K562 (cell line): ENCODE measurements at regions not wholly inside any gene's neighbourhood (a gene's known extent, or its start where the extent isn't known, plus 50 kb on each side); places are given as distances from the start of the nearest gene placed in this dataset.

ENCODE experiments used
- BACH1 ChIP-seq: fragments of 200-800 bp; sonication (Bioruptor generic); IDR thresholded peaks from 2 replicates; pipeline ENCODE4 v1.6.1; 2016; ENCODE audit warnings: missing genetic modification characterization, missing compliant biosample characterization
- CBFA2T3 ChIP-seq: fragments of 450-650 bp; IDR thresholded peaks from 2 replicates; pipeline ENCODE4 v1.6.1; 2017
- CBX1 ChIP-seq: sonication (generic); IDR thresholded peaks from 2 replicates; pipeline ENCODE4 v1.6.1; 2016; ENCODE audit warnings: antibody characterized with exemption, low read depth, mild to moderate bottlenecking
- ELF1 ChIP-seq: fragments of 200-800 bp; sonication (Bioruptor generic); IDR thresholded peaks from 2 replicates; pipeline ENCODE4 v1.6.1; 2016; ENCODE audit warnings: missing genetic modification characterization, missing compliant biosample characterization
- ELF2 ChIP-seq: fragments of 250-450 bp; sonication (Bioruptor Pico); IDR thresholded peaks from 2 replicates; pipeline ENCODE4 v1.5.0; 2021; ENCODE audit warnings: mild to moderate bottlenecking
- EP300 ChIP-seq: IDR thresholded peaks from 2 replicates; pipeline ENCODE4 v1.6.1; 2012; ENCODE audit warnings: low read length, improper control_type of control experiment
- IRF2 ChIP-seq: sonication (generic); formaldehyde crosslinking; IDR thresholded peaks from 2 replicates; pipeline ENCODE4 v1.8.1; 2022; ENCODE audit warnings: mild to moderate bottlenecking, missing genetic modification reagents
- KDM1A ChIP-seq, 2 experiments: fragments of 450-650 bp; IDR thresholded peaks; 2 replicates each; pipeline ENCODE4 v1.6.1; 2016; ENCODE audit warnings: mild to moderate bottlenecking in 2 of 2
- KDM2B ChIP-seq: fragments of 250-450 bp; sonication (Bioruptor Pico); IDR thresholded peaks from 2 replicates; pipeline ENCODE4 v1.8.0; 2021; ENCODE audit warnings: mild to moderate bottlenecking, moderate library complexity
- LEF1 ChIP-seq: fragments of 450-650 bp; IDR thresholded peaks from 2 replicates; pipeline ENCODE4 v1.6.1; 2016; ENCODE audit warnings: mild to moderate bottlenecking
- MEIS2 ChIP-seq: fragments of 450-650 bp; IDR thresholded peaks from 2 replicates; pipeline ENCODE4 v1.6.1; 2014; ENCODE audit warnings: mild to moderate bottlenecking; ENCODE audit not compliant: partially characterized antibody
- MYNN ChIP-seq, 2 experiments: sonication (generic); formaldehyde crosslinking in 1 of 2; IDR thresholded peaks; 2 replicates each; pipeline versions ENCODE4 v1.5.0 to v1.6.1; 2016 to 2020; ENCODE audit warnings: antibody characterized with exemption in 1 of 2, missing genetic modification reagents in 1 of 2
- NCOA2 ChIP-seq, 2 experiments: fragments of 450-650 bp; IDR thresholded peaks; 2 replicates each; pipeline ENCODE4 v1.6.1; 2018; ENCODE audit warnings: mild to moderate bottlenecking in 2 of 2, moderate library complexity in 1 of 2; ENCODE audit not compliant: partially characterized antibody in 2 of 2
- PHB ChIP-seq: fragments of 250-450 bp; sonication (Bioruptor Pico); IDR thresholded peaks from 2 replicates; pipeline ENCODE4 v1.5.0; 2021
- SAP30 ChIP-seq: fragments of 200-600 bp; sonication (generic); IDR thresholded peaks from 2 replicates; pipeline ENCODE4 v1.6.1; 2012; ENCODE audit warnings: borderline replicate concordance, low read depth, mild to moderate bottlenecking, moderate library complexity, low read length, control low read depth, inconsistent platforms; ENCODE audit not compliant: insufficient read depth, poor library complexity, severe bottlenecking
- SMAD4 ChIP-seq: fragments of 250-450 bp; sonication (Bioruptor Pico); conservative IDR thresholded peaks from 2 replicates; pipeline ENCODE4 v1.8.0; 2021; ENCODE audit warnings: inconsistent platforms, mild to moderate bottlenecking, moderate library complexity
- SMC3 ChIP-seq: conservative IDR thresholded peaks from 2 replicates; pipeline ENCODE4 v1.6.1; 2011; ENCODE audit warnings: low read depth, low read length, improper control_type of control experiment; ENCODE audit not compliant: insufficient read depth
- TARDBP ChIP-seq: fragments of 450-650 bp; IDR thresholded peaks from 2 replicates; pipeline ENCODE4 v1.6.1; 2016
- TCF3 ChIP-seq: sonication (generic); formaldehyde crosslinking; IDR thresholded peaks from 2 replicates; pipeline ENCODE4 v1.4.0; 2020; ENCODE audit warnings: mild to moderate bottlenecking, missing genetic modification reagents
- ZBTB7A ChIP-seq: IDR thresholded peaks from 2 replicates; pipeline ENCODE4 v1.6.1; 2011; ENCODE audit warnings: low read depth, mild to moderate bottlenecking, low read length, moderate library complexity, borderline replicate concordance; ENCODE audit not compliant: control insufficient read depth
- ZNF23 ChIP-seq: fragments of 250-450 bp; sonication (Bioruptor Pico); IDR thresholded peaks from 2 replicates; pipeline ENCODE4 v1.4.0; 2020; ENCODE audit warnings: mild to moderate bottlenecking
- ZNF311 ChIP-seq: fragments of 250-450 bp; sonication (Bioruptor Pico); IDR thresholded peaks from 2 replicates; pipeline ENCODE4 v1.4.0; 2020; ENCODE audit warnings: mild to moderate bottlenecking, moderate library complexity
- ZNF780A ChIP-seq: fragments of 250-450 bp; sonication (Bioruptor Pico); IDR thresholded peaks from 2 replicates; pipeline ENCODE4 v1.5.0; 2021; ENCODE audit warnings: mild to moderate bottlenecking
- TF ChIP-seq, protein P1 (sequence below): fragments of 250-450 bp; sonication (Bioruptor Pico); IDR thresholded peaks from 2 replicates; pipeline ENCODE4 v1.4.0; 2020; ENCODE audit warnings: borderline replicate concordance
- TF ChIP-seq, protein P2 (sequence below): sonication (generic); formaldehyde crosslinking; IDR thresholded peaks from 2 replicates; pipeline ENCODE4 v1.8.1; 2023; ENCODE audit warnings: mild to moderate bottlenecking, missing genetic modification reagents
- TF ChIP-seq, protein P3 (sequence below): sonication (generic); formaldehyde crosslinking; IDR thresholded peaks from 2 replicates; pipeline ENCODE4 v1.8.1; 2023; ENCODE audit warnings: mild to moderate bottlenecking, missing genetic modification reagents

DNA sequence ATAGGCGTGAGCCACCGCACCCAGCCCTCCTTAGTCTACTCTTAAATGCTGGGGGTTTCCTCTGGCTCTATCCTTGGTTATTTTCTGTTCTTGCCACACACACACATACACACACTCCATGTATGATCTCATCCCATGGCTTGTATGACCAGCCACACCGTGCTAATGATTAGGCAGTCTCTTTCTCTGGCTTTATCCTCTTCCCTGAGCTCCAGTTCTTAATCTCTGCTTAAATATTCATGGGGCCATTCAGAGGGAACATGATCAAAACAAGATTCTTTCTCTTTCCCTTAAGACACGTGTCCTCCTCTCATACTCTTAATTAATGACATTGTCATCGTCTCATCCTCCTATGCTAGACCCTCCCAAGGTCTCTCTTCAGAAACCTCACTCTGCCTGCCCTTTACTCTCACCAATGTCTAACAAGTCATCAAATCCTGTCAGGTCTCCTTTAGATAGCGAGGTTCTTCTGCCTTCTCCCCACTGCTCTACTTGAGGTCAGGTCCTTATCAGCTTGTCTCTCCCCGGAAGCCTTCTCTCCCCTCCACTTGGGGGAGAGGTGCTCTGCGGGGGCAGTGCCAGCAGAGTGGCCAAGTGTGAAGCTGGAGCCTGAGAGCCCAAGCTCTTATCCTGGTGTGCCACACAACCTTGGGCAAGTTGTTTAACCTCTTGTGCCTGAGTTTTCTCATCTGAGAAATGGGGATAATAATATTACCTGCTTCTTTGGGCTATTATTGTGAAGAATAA is 83.0 kb upstream of the GNG12 start (continued):
- peak; percentile 55 for TF ChIP-seq EP300
- TF ChIP-seq SAP30: no peak
- TF ChIP-seq IRF2 (CRISPR knock-in tag): no peak
- no peak for TF ChIP-seq ZBTB7A
- peak; percentile 88; the same call in 1 of the 2 replicates for TF ChIP-seq CBX1
- no peak for TF ChIP-seq ZNF311
- TF ChIP-seq, protein P1, sequence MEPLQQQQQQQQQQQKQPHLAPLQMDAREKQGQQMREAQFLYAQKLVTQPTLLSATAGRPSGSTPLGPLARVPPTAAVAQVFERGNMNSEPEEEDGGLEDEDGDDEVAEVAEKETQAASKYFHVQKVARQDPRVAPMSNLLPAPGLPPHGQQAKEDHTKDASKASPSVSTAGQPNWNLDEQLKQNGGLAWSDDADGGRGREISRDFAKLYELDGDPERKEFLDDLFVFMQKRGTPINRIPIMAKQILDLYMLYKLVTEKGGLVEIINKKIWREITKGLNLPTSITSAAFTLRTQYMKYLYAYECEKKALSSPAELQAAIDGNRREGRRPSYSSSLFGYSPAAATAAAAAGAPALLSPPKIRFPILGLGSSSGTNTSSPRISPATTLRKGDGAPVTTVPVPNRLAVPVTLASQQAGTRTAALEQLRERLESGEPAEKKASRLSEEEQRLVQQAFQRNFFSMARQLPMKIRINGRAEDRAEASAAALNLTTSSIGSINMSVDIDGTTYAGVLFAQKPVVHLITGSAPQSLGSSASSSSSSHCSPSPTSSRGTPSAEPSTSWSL: no peak
- peak; percentile 48; the same call in 1 of the 2 replicates for TF ChIP-seq ELF2 (CRISPR knock-in tag)
- no peak for TF ChIP-seq KDM2B (CRISPR knock-in tag)
- TF ChIP-seq MYNN (IDR thresholded peaks at IDR 0.05): peak; percentile 84
- TF ChIP-seq MYNN (CRISPR knock-in tag; IDR thresholded peaks at IDR 0.05): no peak
- no peak for TF ChIP-seq ZNF23 (CRISPR knock-in tag)
- TF ChIP-seq CBFA2T3: peak; percentile 71
- 0 out of 2 replicates have a peak, but pooled peaks have one; percentile 23 for TF ChIP-seq ELF1
- TF ChIP-seq BACH1: no peak
- no peak for TF ChIP-seq SMC3
- TF ChIP-seq, protein P2, sequence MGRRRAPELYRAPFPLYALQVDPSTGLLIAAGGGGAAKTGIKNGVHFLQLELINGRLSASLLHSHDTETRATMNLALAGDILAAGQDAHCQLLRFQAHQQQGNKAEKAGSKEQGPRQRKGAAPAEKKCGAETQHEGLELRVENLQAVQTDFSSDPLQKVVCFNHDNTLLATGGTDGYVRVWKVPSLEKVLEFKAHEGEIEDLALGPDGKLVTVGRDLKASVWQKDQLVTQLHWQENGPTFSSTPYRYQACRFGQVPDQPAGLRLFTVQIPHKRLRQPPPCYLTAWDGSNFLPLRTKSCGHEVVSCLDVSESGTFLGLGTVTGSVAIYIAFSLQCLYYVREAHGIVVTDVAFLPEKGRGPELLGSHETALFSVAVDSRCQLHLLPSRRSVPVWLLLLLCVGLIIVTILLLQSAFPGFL (CRISPR knock-in tag): no peak
- TF ChIP-seq, protein P3, sequence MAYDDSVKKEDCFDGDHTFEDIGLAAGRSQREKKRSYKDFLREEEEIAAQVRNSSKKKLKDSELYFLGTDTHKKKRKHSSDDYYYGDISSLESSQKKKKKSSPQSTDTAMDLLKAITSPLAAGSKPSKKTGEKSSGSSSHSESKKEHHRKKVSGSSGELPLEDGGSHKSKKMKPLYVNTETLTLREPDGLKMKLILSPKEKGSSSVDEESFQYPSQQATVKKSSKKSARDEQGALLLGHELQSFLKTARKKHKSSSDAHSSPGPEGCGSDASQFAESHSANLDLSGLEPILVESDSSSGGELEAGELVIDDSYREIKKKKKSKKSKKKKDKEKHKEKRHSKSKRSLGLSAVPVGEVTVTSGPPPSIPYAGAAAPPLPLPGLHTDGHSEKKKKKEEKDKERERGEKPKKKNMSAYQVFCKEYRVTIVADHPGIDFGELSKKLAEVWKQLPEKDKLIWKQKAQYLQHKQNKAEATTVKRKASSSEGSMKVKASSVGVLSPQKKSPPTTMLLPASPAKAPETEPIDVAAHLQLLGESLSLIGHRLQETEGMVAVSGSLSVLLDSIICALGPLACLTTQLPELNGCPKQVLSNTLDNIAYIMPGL (CRISPR knock-in tag): no peak
- TF ChIP-seq TCF3 (CRISPR knock-in tag): peak; percentile 42
- TF ChIP-seq NCOA2 (IDR thresholded peaks at IDR 0.05; ENCODE audit: partially characterized antibody in 2 of 2): no peak
- TF ChIP-seq KDM1A (IDR thresholded peaks at IDR 0.05): peak in 1 of 2 experiments; percentile 56; a peak in 1 of 4 replicates
- TF ChIP-seq TARDBP: no peak
- no peak for TF ChIP-seq PHB (CRISPR knock-in tag)
- no peak for TF ChIP-seq ZNF780A (CRISPR knock-in tag)
- TF ChIP-seq SMAD4: peak; percentile 64; the same call in 1 of the 2 replicates
- TF ChIP-seq LEF1: peak; percentile 49; the same call in 1 of the 2 replicates
- TF ChIP-seq MEIS2: peak; percentile 82
